ENCODE measurements at regions not wholly inside any gene's neighbourhood (a gene's known extent, or its start where the extent isn't known, plus 50 kb on each side); places are given as distances from the start of the nearest gene placed in this dataset.
A peak's percentile ranks its signal among the peaks of the same experiment; 100 is the strongest.

GRCh38 chr7:54847921-54848320 is 88.9 kb upstream of the SEC61G start:
- no peak for DNase-seq

- no peak for DNase-seq
These were observed 97.8 kb upstream of the SEC61G start for GRCh38 chr7:54856856-54857255.

- DNase-seq: no peak
These were observed 98.3 kb upstream of the SEC61G start for GRCh38 chr7:54857294-54857693.

- no peak for DNase-seq
These were observed 99.1 kb upstream of the SEC61G start for GRCh38 chr7:54858008-54858692.

- DNase-seq: no peak
These were observed 100.1 kb upstream of the SEC61G start for GRCh38 chr7:54859066-54859465.

- no peak for DNase-seq
These were observed 100.5 kb upstream of the SEC61G start for GRCh38 chr7:54859545-54859944.

- no peak for DNase-seq
These were observed 101.2 kb upstream of the SEC61G start for GRCh38 chr7:54860003-54860775.

GRCh38 chr7:54860843-54861242 is 101.8 kb upstream of the SEC61G start:
- DNase-seq: no peak

GRCh38 chr7:54864663-54865062 is 105.7 kb upstream of the SEC61G start:
- peak in 2 of 3 experiments; percentile 33 to 88 for DNase-seq

- DNase-seq: no peak
These were observed 110.5 kb upstream of the SEC61G start for GRCh38 chr7:54869523-54869922.

GRCh38 chr7:54874804-54875203 is 115.8 kb upstream of the SEC61G start:
- no peak for DNase-seq

GRCh38 chr7:54877683-54878082 is 118.7 kb upstream of the SEC61G start:
- no peak for DNase-seq

- no peak for DNase-seq
These were observed 119.3 kb upstream of the SEC61G start for GRCh38 chr7:54878339-54878738.

- DNase-seq: no peak
These were observed 120.8 kb upstream of the SEC61G start for GRCh38 chr7:54879776-54880175.

- no peak for DNase-seq
These were observed 121.4 kb upstream of the SEC61G start for GRCh38 chr7:54880326-54880989.

GRCh38 chr7:54881816-54882520 is 123.0 kb upstream of the SEC61G start:
- DNase-seq: no peak

GRCh38 chr7:54882694-54883093 is 123.7 kb upstream of the SEC61G start:
- no peak for DNase-seq

GRCh38 chr7:54883576-54883975 is 124.6 kb upstream of the SEC61G start:
- DNase-seq: no peak

GRCh38 chr7:54885285-54885684 is 126.3 kb upstream of the SEC61G start:
- no peak for DNase-seq

GRCh38 chr7:54888067-54888733 is 129.2 kb upstream of the SEC61G start:
- no peak for DNase-seq

- no peak for DNase-seq
These were observed 129.7 kb upstream of the SEC61G start for GRCh38 chr7:54888734-54889082.

- DNase-seq: no peak
These were observed 120.9 kb upstream of the EGFR start for GRCh38 chr7:54897891-54898290.
